ENCODE measurements at regions not wholly inside any gene's neighbourhood (a gene's known extent, or its start where the extent isn't known, plus 50 kb on each side); places are given as distances from the start of the nearest gene placed in this dataset.

DNA sequence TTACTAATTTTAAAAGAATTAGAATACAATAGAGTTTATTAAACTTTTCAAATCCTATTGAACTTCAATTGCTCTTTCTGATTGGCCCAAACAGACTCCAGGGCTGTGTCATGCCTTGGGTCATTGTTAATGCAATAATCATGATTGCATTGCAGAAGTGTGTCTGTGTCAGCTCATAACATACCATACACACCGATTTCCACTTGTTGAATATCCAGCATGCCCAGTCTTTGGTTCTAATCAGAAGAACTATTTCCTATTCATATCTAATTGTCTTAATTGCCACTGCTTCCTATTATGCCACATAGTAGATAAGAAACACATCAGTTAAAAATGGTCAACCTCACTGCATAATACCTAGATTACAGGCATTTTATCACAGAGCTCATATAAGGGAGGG is 106.1 kb upstream of the JAG1 start:
- TF ChIP-seq POLR2A (IDR thresholded peaks at IDR 0.05) (no peak), POLR2AphosphoS5 (IDR thresholded peaks at IDR 0.05) (no peak), EP300 (IDR thresholded peaks at IDR 0.05) (no peak)
- TF ChIP-seq, protein P1, sequence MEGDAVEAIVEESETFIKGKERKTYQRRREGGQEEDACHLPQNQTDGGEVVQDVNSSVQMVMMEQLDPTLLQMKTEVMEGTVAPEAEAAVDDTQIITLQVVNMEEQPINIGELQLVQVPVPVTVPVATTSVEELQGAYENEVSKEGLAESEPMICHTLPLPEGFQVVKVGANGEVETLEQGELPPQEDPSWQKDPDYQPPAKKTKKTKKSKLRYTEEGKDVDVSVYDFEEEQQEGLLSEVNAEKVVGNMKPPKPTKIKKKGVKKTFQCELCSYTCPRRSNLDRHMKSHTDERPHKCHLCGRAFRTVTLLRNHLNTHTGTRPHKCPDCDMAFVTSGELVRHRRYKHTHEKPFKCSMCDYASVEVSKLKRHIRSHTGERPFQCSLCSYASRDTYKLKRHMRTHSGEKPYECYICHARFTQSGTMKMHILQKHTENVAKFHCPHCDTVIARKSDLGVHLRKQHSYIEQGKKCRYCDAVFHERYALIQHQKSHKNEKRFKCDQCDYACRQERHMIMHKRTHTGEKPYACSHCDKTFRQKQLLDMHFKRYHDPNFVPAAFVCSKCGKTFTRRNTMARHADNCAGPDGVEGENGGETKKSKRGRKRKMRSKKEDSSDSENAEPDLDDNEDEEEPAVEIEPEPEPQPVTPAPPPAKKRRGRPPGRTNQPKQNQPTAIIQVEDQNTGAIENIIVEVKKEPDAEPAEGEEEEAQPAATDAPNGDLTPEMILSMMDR (IDR thresholded peaks at IDR 0.05) = no peak
